Endothelial cell (in vitro differentiated cells): ENCODE measurements at regions not wholly inside any gene's neighbourhood (a gene's known extent, or its start where the extent isn't known, plus 50 kb on each side); places are given as distances from the start of the nearest gene placed in this dataset.

Experiments used
- DNase-seq: peaks from one replicate; pipeline ENCODE4 v3.0.0; 2021; ENCODE audit warnings: low spot score
- H3K27ac Mint-ChIP-seq: one replicate; pipeline ENCODE4 v1.8.0; 2021; ENCODE audit warnings: mixed read lengths, inconsistent platforms; ENCODE audit not compliant: unreplicated experiment
- H3K27me3 Mint-ChIP-seq: one replicate; pipeline ENCODE4 v1.8.0; 2021; ENCODE audit warnings: mild to moderate bottlenecking, moderate library complexity, mixed read lengths, inconsistent platforms; ENCODE audit not compliant: unreplicated experiment
- H3K36me3 Mint-ChIP-seq: one replicate; pipeline ENCODE4 v1.8.0; 2021; ENCODE audit warnings: mild to moderate bottlenecking, low read depth, mixed read lengths, inconsistent platforms; ENCODE audit not compliant: unreplicated experiment
- H3K4me1 Mint-ChIP-seq: one replicate; pipeline ENCODE4 v1.8.0; 2021; ENCODE audit warnings: mild to moderate bottlenecking, mixed read lengths, inconsistent platforms; ENCODE audit not compliant: unreplicated experiment
- H3K4me3 Mint-ChIP-seq: one replicate; pipeline ENCODE4 v1.8.0; 2021; ENCODE audit warnings: mild to moderate bottlenecking, mixed read lengths, inconsistent platforms; ENCODE audit not compliant: unreplicated experiment
- H3K9me3 Mint-ChIP-seq: one replicate; pipeline ENCODE4 v1.8.0; 2021; ENCODE audit warnings: mixed read lengths, inconsistent platforms; ENCODE audit not compliant: unreplicated experiment
- CTCF ChIP-seq: fragments of 200-600 bp; sonication (generic); IDR thresholded peaks from one replicate; pipeline ENCODE4 v1.5.0; 2021; ENCODE audit warnings: antibody characterized with exemption; ENCODE audit not compliant: unreplicated experiment

DNA sequence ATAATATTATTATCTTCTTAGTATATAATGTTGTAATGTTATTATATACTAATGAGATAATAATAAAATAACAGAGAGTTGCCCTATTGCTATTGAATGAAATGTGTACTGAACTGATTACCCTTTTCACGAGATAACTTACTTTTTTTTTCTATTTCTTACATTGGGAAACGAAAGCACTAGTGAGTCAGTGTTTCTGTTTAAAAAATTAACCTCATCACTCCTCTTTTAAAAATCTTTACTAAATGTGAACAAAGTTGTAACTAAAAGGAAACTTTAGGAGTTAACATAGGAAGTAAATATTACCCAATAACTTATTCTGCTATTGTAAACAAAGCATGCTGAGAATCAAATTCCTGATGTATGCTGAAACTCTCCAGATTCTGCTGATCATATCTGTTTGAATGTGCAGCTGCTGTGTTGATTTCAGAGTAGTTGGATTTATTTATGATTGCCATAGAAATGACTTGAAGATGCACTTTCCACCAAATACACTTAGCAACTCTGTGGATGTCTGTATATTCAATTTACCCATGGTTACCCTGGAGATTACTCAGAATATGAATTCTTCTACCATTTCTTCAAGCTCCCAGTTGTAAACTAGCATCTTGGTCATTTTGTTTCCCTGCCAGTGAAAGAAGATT is 523.4 kb downstream of the TENT5A start:
- H3K4me3 Mint-ChIP-seq = no peak overlapping the region
- no peak for DNase-seq
- H3K27me3 Mint-ChIP-seq = no peaks in the 10 kb centered on the region
- no peaks in the 10 kb centered on the region for H3K36me3 Mint-ChIP-seq
- H3K27ac Mint-ChIP-seq = no peak overlapping the region
- no peaks in the 10 kb centered on the region for H3K4me1 Mint-ChIP-seq
- H3K9me3 Mint-ChIP-seq = no peaks in the 10 kb centered on the region
- TF ChIP-seq CTCF = no peak

GRCh38 chr6:81226957-81227356 is 525.5 kb downstream of the TENT5A start:
- Mint-ChIP-seq H3K36me3 (no peaks in the 10 kb centered on the region), H3K27me3 (no peaks in the 10 kb centered on the region), H3K27ac (no peak overlapping the region), H3K4me1 (no peaks in the 10 kb centered on the region), H3K9me3 (no peaks in the 10 kb centered on the region), H3K4me3 (no peak overlapping the region)
- TF ChIP-seq CTCF = no peak
- no peak for DNase-seq

DNA sequence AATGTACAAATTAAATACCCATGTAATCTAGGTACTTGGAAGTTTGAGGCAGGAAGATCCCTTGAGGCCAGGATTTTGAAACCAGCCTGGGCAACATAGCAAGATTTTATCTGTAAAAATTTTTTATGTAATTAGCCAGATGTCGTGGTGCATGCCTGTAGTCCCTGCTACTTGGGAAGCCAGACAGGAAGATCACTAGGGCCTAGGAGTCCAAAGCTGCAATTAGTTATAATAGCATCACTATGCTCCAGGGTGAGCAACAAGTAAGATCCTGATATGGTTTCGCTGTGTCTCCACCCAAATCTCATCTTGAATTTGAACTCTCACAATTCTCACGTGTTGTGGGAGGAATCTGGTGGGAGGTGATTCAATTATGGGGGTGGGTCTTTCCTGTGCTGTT is 535.8 kb downstream of the TENT5A start:
- no peak overlapping the region for H3K4me3 Mint-ChIP-seq
- TF ChIP-seq CTCF = no peak
- no peaks in the 10 kb centered on the region for H3K36me3 Mint-ChIP-seq
- H3K27ac Mint-ChIP-seq = no peak overlapping the region
- no peaks in the 10 kb centered on the region for H3K9me3 Mint-ChIP-seq
- H3K4me1 Mint-ChIP-seq = no peaks in the 10 kb centered on the region
- no peak for DNase-seq
- H3K27me3 Mint-ChIP-seq = peaks cover 2% of the 10 kb centered on the region

DNA sequence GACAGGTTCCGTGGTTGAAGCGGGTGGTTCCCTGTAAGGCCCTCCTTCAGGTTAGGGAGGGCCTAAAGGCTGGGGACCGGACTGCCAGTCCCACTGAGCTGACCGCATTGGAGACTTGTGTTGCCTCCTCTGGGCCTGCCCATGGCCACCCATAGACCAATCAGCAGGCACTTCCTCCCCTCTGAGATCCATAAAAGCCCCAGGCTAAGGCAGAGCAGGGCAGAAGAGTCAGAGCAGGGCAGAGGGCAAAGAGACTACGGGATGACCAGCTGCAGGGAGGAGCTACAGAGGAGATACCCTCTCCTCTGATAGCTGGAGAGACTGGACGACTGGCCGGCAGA is 537.4 kb downstream of the TENT5A start:
- no peak for DNase-seq
- Mint-ChIP-seq H3K4me1 (no peaks in the 10 kb centered on the region), H3K4me3 (no peak overlapping the region), H3K27me3 (no peaks in the 10 kb centered on the region), H3K9me3 (no peaks in the 10 kb centered on the region), H3K27ac (no peak overlapping the region), H3K36me3 (no peaks in the 10 kb centered on the region)
- no peak for TF ChIP-seq CTCF

GRCh38 chr6:81214414-81215091 is 537.9 kb downstream of the TENT5A start:
- TF ChIP-seq CTCF = no peak
- Mint-ChIP-seq H3K27ac (no peak overlapping the region), H3K4me3 (no peak overlapping the region), H3K27me3 (no peaks in the 10 kb centered on the region), H3K4me1 (no peaks in the 10 kb centered on the region), H3K36me3 (no peaks in the 10 kb centered on the region), H3K9me3 (no peaks in the 10 kb centered on the region)
- no peak for DNase-seq
